Right lobe of liver (tissue), 6 donors: ENCODE measurements at regions not wholly inside any gene's neighbourhood (a gene's known extent, or its start where the extent isn't known, plus 50 kb on each side); places are given as distances from the start of the nearest gene placed in this dataset.

Experiments used
- ATAC-seq, 4 donors: fragments of 200-7000 bp; cut with Tn5 transposase; one replicate each; pipeline ENCODE4 v1.9.1; 2020; ENCODE audit warnings: mild to moderate bottlenecking in 4 of 4, moderate library complexity in 4 of 4
- DNase-seq, 3 donors: peaks; one replicate each; pipeline ENCODE4 v3.0.0-alpha.2; 2020
- H3K27ac ChIP-seq, 3 donors: fragments of 200-600 bp; one replicate each; pipeline ENCODE4 v1.8.0; 2022
- H3K27me3 ChIP-seq, 2 donors: fragments of 200-600 bp; one replicate each; pipeline ENCODE4 v1.8.0; 2022
- H3K36me3 ChIP-seq, 4 donors: fragments of 200-600 bp; sonication (generic) in 1 of 4; one replicate each; pipeline versions ENCODE4 v1.5.1 to v1.8.0; 2017 to 2022; ENCODE audit warnings: control low read depth in 1 of 4
- H3K4me1 ChIP-seq, 4 donors: fragments of 200-600 bp; sonication (generic) in 1 of 4; one replicate each; pipeline versions ENCODE4 v1.5.1 to v1.8.0; 2017 to 2022; ENCODE audit warnings: control low read depth in 1 of 4
- H3K4me3 ChIP-seq, 3 donors: fragments of 200-600 bp; one replicate each; pipeline ENCODE4 v1.8.0; 2022
- H3K9me3 ChIP-seq, 4 donors: fragments of 200-600 bp; sonication (generic) in 1 of 4; one replicate each; pipeline versions ENCODE4 v1.5.1 to v1.8.0; 2017 to 2022; ENCODE audit warnings: control low read depth in 1 of 4
- POLR2A ChIP-seq: fragments of 450-650 bp; IDR thresholded peaks from one replicate; pipeline ENCODE4 v1.6.1; 2017; ENCODE audit warnings: antibody characterized with exemption, mild to moderate bottlenecking
- WGBS: methylation state at CpG from one replicate; pipeline ENCODE4 v1.1.6; 2018; ENCODE audit warnings: low coverage, low lambda C conversion rate; ENCODE audit not compliant: insufficient coverage; ENCODE audit errors: missing lambda C conversion rate; 5-methylcytosine and 5-hydroxymethylcytosine counted together
- intact Hi-C, 2 donors: fragments of 100-400 bp; cut with DNase I; formaldehyde crosslinking; loops; one replicate each; pipeline versions ENCODE4 v1.11.2 to v1.14.1; 2022
- TF ChIP-seq, protein P1 (sequence below), 4 donors: fragments of 200-600 bp in 3 of 4; fragments of 450-650 bp in 1 of 4; IDR thresholded peaks; one replicate each; pipeline versions ENCODE4 v1.5.1 to v1.8.0; 2016 to 2022; ENCODE audit warnings: antibody characterized with exemption in 4 of 4, mild to moderate bottlenecking in 2 of 4
- donor health status: DM: no; HTN: yes; CAD: no.
- donor health status: DM: no; HTN: no; CAD: no.
- donor health status: DM: no; HTN: no; CAD: no.
- donor health status: DM: no; HTN: yes; CAD: no.
- donor health status: DM: no; HTN: yes; CAD: no.

DNA sequence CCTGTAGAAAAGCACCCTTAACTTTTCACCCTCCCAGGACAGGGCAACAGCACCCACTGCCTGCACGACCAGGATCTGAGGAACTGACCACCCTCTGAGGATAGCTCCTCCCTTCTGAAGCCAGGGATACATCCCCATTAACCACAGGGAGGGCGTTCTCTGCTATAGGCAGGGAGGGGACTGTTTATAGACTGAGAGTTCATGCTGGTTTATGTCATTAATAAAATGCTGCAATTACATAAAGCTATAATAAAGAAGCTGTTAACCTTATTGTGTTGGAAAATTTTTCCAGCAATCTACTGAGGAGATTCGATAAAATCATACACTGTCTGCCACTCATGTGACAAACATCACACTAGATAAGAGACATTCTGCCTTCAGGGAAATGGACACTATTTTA, 232.4 kb upstream of the SFSWAP start:
- no peak for TF ChIP-seq POLR2A
- TF ChIP-seq, protein P1, sequence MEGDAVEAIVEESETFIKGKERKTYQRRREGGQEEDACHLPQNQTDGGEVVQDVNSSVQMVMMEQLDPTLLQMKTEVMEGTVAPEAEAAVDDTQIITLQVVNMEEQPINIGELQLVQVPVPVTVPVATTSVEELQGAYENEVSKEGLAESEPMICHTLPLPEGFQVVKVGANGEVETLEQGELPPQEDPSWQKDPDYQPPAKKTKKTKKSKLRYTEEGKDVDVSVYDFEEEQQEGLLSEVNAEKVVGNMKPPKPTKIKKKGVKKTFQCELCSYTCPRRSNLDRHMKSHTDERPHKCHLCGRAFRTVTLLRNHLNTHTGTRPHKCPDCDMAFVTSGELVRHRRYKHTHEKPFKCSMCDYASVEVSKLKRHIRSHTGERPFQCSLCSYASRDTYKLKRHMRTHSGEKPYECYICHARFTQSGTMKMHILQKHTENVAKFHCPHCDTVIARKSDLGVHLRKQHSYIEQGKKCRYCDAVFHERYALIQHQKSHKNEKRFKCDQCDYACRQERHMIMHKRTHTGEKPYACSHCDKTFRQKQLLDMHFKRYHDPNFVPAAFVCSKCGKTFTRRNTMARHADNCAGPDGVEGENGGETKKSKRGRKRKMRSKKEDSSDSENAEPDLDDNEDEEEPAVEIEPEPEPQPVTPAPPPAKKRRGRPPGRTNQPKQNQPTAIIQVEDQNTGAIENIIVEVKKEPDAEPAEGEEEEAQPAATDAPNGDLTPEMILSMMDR (IDR thresholded peaks at IDR 0.05): no peak
- ATAC-seq (no peak), DNase-seq (no peak)
- Histone ChIP-seq H3K27ac (no peak overlapping the region), H3K27me3 (no peaks in the 10 kb centered on the region), H3K4me1 (no peaks in the 10 kb centered on the region), H3K36me3 (no peaks in the 10 kb centered on the region), H3K9me3 (no peaks in the 10 kb centered on the region), H3K4me3 (no peak overlapping the region)
- intact Hi-C loops: no loop called here
- 60% methylated on average over 3 of the region's 3 CpGs for WGBS

DNA sequence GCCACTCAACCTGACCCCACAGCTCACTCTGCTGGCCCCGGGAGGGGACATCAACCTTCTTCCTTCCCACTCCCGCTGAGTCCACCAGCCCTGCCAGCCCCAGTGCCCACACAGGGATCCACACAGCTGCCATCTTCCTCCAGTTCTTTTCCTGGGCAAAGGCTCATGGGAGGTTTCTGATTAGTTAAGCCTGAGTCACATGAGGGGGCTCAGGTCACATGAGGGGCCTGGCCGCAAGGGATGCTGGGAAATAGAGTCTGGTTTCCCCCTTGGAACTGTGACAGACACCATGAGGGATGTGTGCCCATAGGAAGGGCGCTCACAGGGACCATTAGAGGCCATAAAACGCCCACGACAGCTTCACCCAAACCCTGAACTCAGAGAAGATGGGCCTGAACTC, 228.7 kb upstream of the SFSWAP start:
- WGBS: 45% methylated on average over 5 of the region's 6 CpGs
- no peak for DNase-seq
- Histone ChIP-seq H3K27me3 (no peaks in the 10 kb centered on the region), H3K27ac (no peak overlapping the region), H3K9me3 (no peaks in the 10 kb centered on the region), H3K36me3 (no peaks in the 10 kb centered on the region), H3K4me1 (no peaks in the 10 kb centered on the region), H3K4me3 (no peak overlapping the region)
- ATAC-seq: peak in 1 of 4 donors; percentile 13
- intact Hi-C loops: no loop called here
- TF ChIP-seq, protein P1 (IDR thresholded peaks at IDR 0.05): no peak
- no peak for TF ChIP-seq POLR2A

DNA sequence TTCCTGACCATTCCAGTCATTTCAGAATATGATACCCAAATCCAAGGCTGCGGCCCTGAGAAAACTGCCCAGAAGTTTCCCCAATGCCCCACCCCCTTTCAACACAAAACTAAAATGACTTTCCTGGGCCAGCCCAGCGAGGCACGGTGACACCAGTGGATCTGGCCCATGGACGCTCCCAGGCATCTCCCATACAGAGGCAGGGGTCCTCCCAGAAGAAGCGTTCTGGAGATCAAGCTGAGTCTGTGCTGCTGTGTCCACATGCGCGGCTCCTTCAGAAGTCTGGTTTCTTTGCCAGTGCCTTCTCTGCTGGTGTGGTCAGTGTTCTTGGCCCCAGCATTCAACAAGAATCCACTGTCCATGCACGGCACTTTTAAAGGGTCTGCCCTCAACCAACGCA, 228.2 kb upstream of the SFSWAP start:
- Histone ChIP-seq H3K27ac (no peak overlapping the region), H3K9me3 (no peaks in the 10 kb centered on the region), H3K4me3 (no peak overlapping the region), H3K4me1 (no peaks in the 10 kb centered on the region), H3K27me3 (no peaks in the 10 kb centered on the region), H3K36me3 (no peaks in the 10 kb centered on the region)
- DNase-seq (no peak), ATAC-seq (no peak)
- intact Hi-C loops: no loop called here
- no peak for TF ChIP-seq POLR2A
- WGBS: 44% methylated on average over 2 of the region's 9 CpGs

GRCh38 chr12:131486451-131487230, 224.2 kb upstream of the SFSWAP start:
- H3K36me3 ChIP-seq: no peaks in the 10 kb centered on the region
- H3K27ac ChIP-seq: no peak overlapping the region
- WGBS: 47% methylated on average over 5 of the region's 5 CpGs
- H3K9me3 ChIP-seq: no peaks in the 10 kb centered on the region
- ATAC-seq: no peak
- intact Hi-C loops: no loop called here
- H3K4me3 ChIP-seq: no peak overlapping the region
- H3K4me1 ChIP-seq: no peaks in the 10 kb centered on the region
- no peak for DNase-seq
- TF ChIP-seq, protein P1 (IDR thresholded peaks at IDR 0.05): no peak
- TF ChIP-seq POLR2A: no peak
- H3K27me3 ChIP-seq: no peaks in the 10 kb centered on the region

GRCh38 chr12:131487388-131488124, 223.3 kb upstream of the SFSWAP start:
- Histone ChIP-seq H3K36me3 (no peaks in the 10 kb centered on the region), H3K9me3 (no peaks in the 10 kb centered on the region), H3K4me1 (no peaks in the 10 kb centered on the region), H3K27ac (no peak overlapping the region), H3K4me3 (no peak overlapping the region), H3K27me3 (no peaks in the 10 kb centered on the region)
- WGBS: 39% methylated on average over 7 of the region's 9 CpGs
- ATAC-seq (peak in 2 of 4 donors; percentile 32 to 46), DNase-seq (no peak)
- TF ChIP-seq, protein P1 (IDR thresholded peaks at IDR 0.05): no peak
- no peak for TF ChIP-seq POLR2A
- intact Hi-C loops: no loop called here
